Activated CD8-positive, alpha-beta T cell treated with anti-CD3 and anti-CD28 coated beads, Interleukin-2, amount 10 ng/mL, durations not matched to agents 7 days and 5 days (primary cell): ENCODE measurements at regions not wholly inside any gene's neighbourhood (a gene's known extent, or its start where the extent isn't known, plus 50 kb on each side); places are given as distances from the start of the nearest gene placed in this dataset.

Experiments
- ATAC-seq: fragments of 150-1000 bp; cut with Tn5 transposase; one replicate; pipeline ENCODE4 v1.10.0; 2021; ENCODE audit warnings: moderate library complexity
- CTCF ChIA-PET: fragments of 350-600 bp; sonication (Branson Sonifier 250); formaldehyde crosslinking; loops from one replicate; lab custom pipeline; 2021; ENCODE audit warnings: antibody characterized with exemption; lab: Charles Lee
- POLR2A ChIA-PET: fragments of 350-600 bp; sonication (Branson Sonifier 250); formaldehyde crosslinking; loops from one replicate; lab custom pipeline; 2021; ENCODE audit warnings: antibody characterized with exemption; lab: Charles Lee
- DNase-seq: peaks from one replicate; pipeline ENCODE4 v3.0.0-alpha.2; 2020
- H3K27ac Mint-ChIP-seq: one replicate; pipeline ENCODE4 v1.8.0; 2021; ENCODE audit warnings: mild to moderate bottlenecking, mixed read lengths
- H3K27me3 Mint-ChIP-seq: one replicate; pipeline ENCODE4 v1.8.0; 2021; ENCODE audit warnings: low read depth, mixed read lengths
- H3K36me3 Mint-ChIP-seq: one replicate; pipeline ENCODE4 v1.8.0; 2021; ENCODE audit warnings: low read depth, mixed read lengths
- H3K4me1 Mint-ChIP-seq: one replicate; pipeline ENCODE4 v1.8.0; 2021; ENCODE audit warnings: low read depth, mixed read lengths
- H3K4me3 Mint-ChIP-seq: one replicate; pipeline ENCODE4 v1.8.0; 2021; ENCODE audit warnings: mild to moderate bottlenecking, mixed read lengths
- H3K9me3 Mint-ChIP-seq: one replicate; pipeline ENCODE4 v1.8.0; 2022; ENCODE audit warnings: mixed read lengths; ENCODE audit not compliant: insufficient read depth

GRCh38 chr16:13568803-13569202, 351.2 kb upstream of the ERCC4 start:
- H3K9me3 Mint-ChIP-seq = peaks cover 7% of the 10 kb centered on the region
- ChIA-PET CTCF (no interaction called here), POLR2A (no interaction called here)
- no peak overlapping the region for H3K27ac Mint-ChIP-seq
- H3K27me3 Mint-ChIP-seq = no peaks in the 10 kb centered on the region
- no peak for DNase-seq
- H3K4me3 Mint-ChIP-seq = no peak overlapping the region
- H3K36me3 Mint-ChIP-seq = no peaks in the 10 kb centered on the region
- no peaks in the 10 kb centered on the region for H3K4me1 Mint-ChIP-seq
- ATAC-seq = no peak

DNA sequence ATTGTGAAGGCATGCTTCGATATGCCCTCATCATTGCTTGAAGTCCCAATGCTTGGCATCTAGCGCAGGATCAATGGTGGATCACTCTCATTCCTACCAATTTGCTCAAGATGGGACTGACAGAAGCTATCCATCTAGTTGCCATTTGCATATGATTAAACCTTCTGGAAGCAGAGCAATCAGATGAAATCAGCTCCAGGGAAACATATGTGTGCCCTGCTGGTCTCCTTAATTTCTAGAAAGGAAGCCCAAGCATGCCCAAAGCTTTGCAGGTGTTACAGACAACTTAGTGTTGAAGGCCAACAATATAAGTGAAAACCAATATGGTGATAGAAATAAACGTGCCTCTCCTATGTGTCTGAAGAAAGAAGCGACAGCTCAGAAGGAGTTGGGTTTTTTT, 350.0 kb upstream of the ERCC4 start:
- H3K27ac Mint-ChIP-seq = no peak overlapping the region
- CTCF ChIA-PET = no interaction called here
- no peak for DNase-seq
- no peak overlapping the region for H3K4me3 Mint-ChIP-seq
- no peaks in the 10 kb centered on the region for H3K4me1 Mint-ChIP-seq
- H3K27me3 Mint-ChIP-seq = no peaks in the 10 kb centered on the region
- POLR2A ChIA-PET = no interaction called here
- H3K36me3 Mint-ChIP-seq = no peaks in the 10 kb centered on the region
- no peaks in the 10 kb centered on the region for H3K9me3 Mint-ChIP-seq
- ATAC-seq = no peak

DNA sequence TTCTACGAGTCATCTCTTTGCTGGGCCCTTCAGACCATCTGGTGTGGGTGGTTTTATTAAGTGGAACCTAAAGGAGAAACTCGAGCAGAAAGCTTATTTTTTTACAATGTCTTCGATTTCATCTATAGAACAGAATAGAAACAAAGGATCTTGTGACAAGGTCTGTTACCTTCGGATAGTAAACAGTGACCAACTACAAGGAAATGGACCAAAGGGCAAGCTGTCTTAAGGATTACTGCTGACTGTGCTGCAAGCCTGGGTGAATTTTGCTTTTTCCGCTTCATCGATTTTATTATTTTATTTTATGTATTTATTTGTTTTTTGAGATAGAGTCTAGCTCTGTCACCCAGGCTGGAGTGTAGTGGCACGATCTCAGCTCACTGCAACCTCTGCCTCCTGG, 348.9 kb upstream of the ERCC4 start:
- no peaks in the 10 kb centered on the region for H3K27me3 Mint-ChIP-seq
- CTCF ChIA-PET = no interaction called here
- DNase-seq (no peak), ATAC-seq (no peak)
- POLR2A ChIA-PET = interaction anchor here (0.5 kb wide), 1 partner anchor 83 kb away, joined by 4 read pairs; no protein-coding TSS in a partner anchor
- H3K36me3 Mint-ChIP-seq = no peaks in the 10 kb centered on the region
- H3K4me3 Mint-ChIP-seq = no peak overlapping the region
- no peaks in the 10 kb centered on the region for H3K4me1 Mint-ChIP-seq
- no peak overlapping the region for H3K27ac Mint-ChIP-seq
- no peaks in the 10 kb centered on the region for H3K9me3 Mint-ChIP-seq

- H3K9me3 Mint-ChIP-seq = no peaks in the 10 kb centered on the region
- H3K27ac Mint-ChIP-seq = no peak overlapping the region
- ATAC-seq (no peak), DNase-seq (no peak)
- POLR2A ChIA-PET = no interaction called here
- no peaks in the 10 kb centered on the region for H3K4me1 Mint-ChIP-seq
- CTCF ChIA-PET = no interaction called here
- H3K4me3 Mint-ChIP-seq = no peak overlapping the region
- H3K27me3 Mint-ChIP-seq = no peaks in the 10 kb centered on the region
- H3K36me3 Mint-ChIP-seq = no peaks in the 10 kb centered on the region
Observed at GRCh38 chr16:13573903-13574302, 346.1 kb upstream of the ERCC4 start.

DNA sequence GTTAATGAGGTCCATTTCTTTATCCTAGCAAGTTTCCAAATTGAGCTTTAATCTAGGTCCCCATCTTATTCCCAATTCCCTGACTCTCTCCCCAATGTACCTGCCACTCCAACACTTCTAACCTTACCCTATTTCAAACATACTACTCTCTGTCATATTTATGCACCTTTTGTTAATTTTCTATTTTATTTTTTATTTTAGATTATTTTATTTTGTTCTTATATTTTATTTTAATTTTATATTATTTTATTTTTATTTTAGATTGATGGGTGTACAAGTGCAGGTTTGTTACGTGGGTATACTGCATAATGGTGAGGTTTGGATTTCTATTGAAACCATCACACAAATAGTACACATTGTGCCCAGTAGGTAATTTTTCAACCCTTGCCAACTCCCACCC, 333.9 kb upstream of the ERCC4 start:
- Mint-ChIP-seq H3K27ac (no peak overlapping the region), H3K27me3 (no peaks in the 10 kb centered on the region), H3K4me3 (no peak overlapping the region), H3K4me1 (no peaks in the 10 kb centered on the region), H3K36me3 (no peaks in the 10 kb centered on the region), H3K9me3 (peaks cover 6% of the 10 kb centered on the region)
- ATAC-seq (no peak), DNase-seq (no peak)
- ChIA-PET CTCF (no interaction called here), POLR2A (no interaction called here)

- DNase-seq (no peak), ATAC-seq (no peak)
- Mint-ChIP-seq H3K4me3 (no peak overlapping the region), H3K9me3 (peaks cover 6% of the 10 kb centered on the region), H3K27ac (no peak overlapping the region), H3K36me3 (no peaks in the 10 kb centered on the region), H3K4me1 (no peaks in the 10 kb centered on the region), H3K27me3 (no peaks in the 10 kb centered on the region)
- ChIA-PET POLR2A (no interaction called here), CTCF (no interaction called here)
Observed at GRCh38 chr16:13587181-13587580, 332.8 kb upstream of the ERCC4 start.

DNA sequence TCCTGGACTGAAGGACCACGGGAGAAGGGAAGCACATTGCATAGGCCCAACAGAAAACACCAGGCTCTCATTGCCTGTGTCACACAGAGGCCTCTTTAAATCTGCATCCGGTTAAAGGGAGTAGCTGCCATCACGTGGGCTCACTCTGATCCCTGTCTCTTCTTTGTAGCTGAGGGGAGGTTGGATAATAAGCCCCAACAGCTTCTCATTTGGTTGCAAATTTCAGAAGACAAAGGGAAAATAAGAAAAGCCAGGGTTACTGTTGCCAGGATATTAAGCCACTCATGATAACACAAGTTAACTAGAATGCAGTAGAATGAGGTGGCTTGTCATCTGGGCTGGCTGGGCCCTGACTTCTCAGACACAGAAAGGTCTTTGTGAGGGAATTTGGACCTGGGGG, 325.1 kb upstream of the ERCC4 start:
- ATAC-seq (no peak), DNase-seq (no peak)
- ChIA-PET CTCF (no interaction called here), POLR2A (no interaction called here)
- Mint-ChIP-seq H3K36me3 (no peaks in the 10 kb centered on the region), H3K4me3 (no peak overlapping the region), H3K4me1 (no peaks in the 10 kb centered on the region), H3K27ac (no peak overlapping the region), H3K27me3 (no peaks in the 10 kb centered on the region), H3K9me3 (no peaks in the 10 kb centered on the region)

GRCh38 chr16:13606804-13607203, 313.1 kb upstream of the ERCC4 start:
- CTCF ChIA-PET = no interaction called here
- no peak for DNase-seq
- peaks cover 7% of the 10 kb centered on the region for H3K9me3 Mint-ChIP-seq
- POLR2A ChIA-PET = no interaction called here
- H3K27ac Mint-ChIP-seq = no peak overlapping the region
- H3K4me3 Mint-ChIP-seq = no peak overlapping the region
- ATAC-seq = no peak
- H3K36me3 Mint-ChIP-seq = no peaks in the 10 kb centered on the region
- H3K27me3 Mint-ChIP-seq = no peaks in the 10 kb centered on the region
- no peaks in the 10 kb centered on the region for H3K4me1 Mint-ChIP-seq

DNA sequence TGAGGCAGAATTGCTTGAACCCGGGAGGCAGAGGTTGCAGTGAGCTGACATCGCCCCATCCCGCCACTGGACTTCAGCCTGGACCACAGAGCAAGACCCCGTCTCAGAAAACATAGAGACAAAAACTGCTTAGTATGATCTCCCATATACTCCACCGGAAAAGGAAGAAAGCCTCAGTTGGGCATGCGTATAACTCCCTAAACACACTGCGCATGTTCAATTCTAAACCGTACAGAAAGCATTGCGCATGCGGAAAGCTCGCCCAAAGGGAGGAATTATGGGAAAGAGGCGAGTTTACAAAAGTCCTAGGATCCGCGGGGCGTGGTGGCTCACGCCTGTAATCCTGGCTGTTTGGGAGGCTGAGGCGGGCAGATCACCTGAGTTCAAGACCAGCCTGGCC, 312.7 kb upstream of the ERCC4 start:
- POLR2A ChIA-PET = no interaction called here
- no peaks in the 10 kb centered on the region for H3K4me1 Mint-ChIP-seq
- H3K4me3 Mint-ChIP-seq = no peak overlapping the region
- no peak for DNase-seq
- H3K36me3 Mint-ChIP-seq = no peaks in the 10 kb centered on the region
- CTCF ChIA-PET = no interaction called here
- H3K27me3 Mint-ChIP-seq = no peaks in the 10 kb centered on the region
- peaks cover 7% of the 10 kb centered on the region for H3K9me3 Mint-ChIP-seq
- H3K27ac Mint-ChIP-seq = no peak overlapping the region
- ATAC-seq = no peak

DNA sequence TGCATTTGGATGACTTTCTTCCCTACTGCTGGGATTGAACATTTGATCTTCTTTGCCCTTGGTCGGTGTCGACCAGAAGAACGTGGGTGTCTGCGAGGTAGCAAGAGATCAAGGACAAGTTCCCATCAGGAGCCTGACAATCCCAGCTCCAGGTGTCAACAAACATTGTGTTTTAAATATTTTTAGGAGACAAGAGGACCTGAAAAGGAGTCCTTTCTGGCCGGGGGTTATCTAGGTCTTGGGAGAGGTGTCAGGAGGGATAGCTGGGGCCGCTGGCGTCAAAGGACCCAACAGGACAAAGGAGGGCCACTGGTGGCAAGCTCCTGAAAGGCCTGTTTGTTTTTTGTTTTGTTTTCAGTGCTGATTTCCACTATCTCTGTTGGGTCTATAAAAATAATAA, 308.4 kb upstream of the ERCC4 start:
- ATAC-seq (no peak), DNase-seq (no peak)
- Mint-ChIP-seq H3K36me3 (no peaks in the 10 kb centered on the region), H3K4me1 (no peaks in the 10 kb centered on the region), H3K27me3 (no peaks in the 10 kb centered on the region), H3K4me3 (no peak overlapping the region), H3K9me3 (peaks cover 7% of the 10 kb centered on the region), H3K27ac (no peak overlapping the region)
- ChIA-PET POLR2A (no interaction called here), CTCF (no interaction called here)

- H3K4me3 Mint-ChIP-seq = no peak overlapping the region
- no peak for ATAC-seq
Observed at GRCh38 chr16:13612623-13613022, 307.3 kb upstream of the ERCC4 start.

GRCh38 chr16:13613165-13613564, 306.8 kb upstream of the ERCC4 start:
- Mint-ChIP-seq H3K27me3 (no peaks in the 10 kb centered on the region), H3K4me1 (no peaks in the 10 kb centered on the region), H3K36me3 (no peaks in the 10 kb centered on the region), H3K4me3 (no peak overlapping the region), H3K27ac (no peak overlapping the region), H3K9me3 (peaks cover 6% of the 10 kb centered on the region)
- no peak for ATAC-seq
- CTCF ChIA-PET = no interaction called here
- POLR2A ChIA-PET = no interaction called here
- DNase-seq = no peak

More at GRCh38 chr16:13612623-13613022, 307.3 kb upstream of the ERCC4 start:
- Mint-ChIP-seq H3K27me3 (no peaks in the 10 kb centered on the region), H3K27ac (no peak overlapping the region), H3K36me3 (no peaks in the 10 kb centered on the region), H3K4me1 (no peaks in the 10 kb centered on the region), H3K9me3 (peaks cover 7% of the 10 kb centered on the region)
- DNase-seq = no peak
- CTCF ChIA-PET = no interaction called here
- POLR2A ChIA-PET = no interaction called here

GRCh38 chr16:13621639-13622038, 298.3 kb upstream of the ERCC4 start:
- H3K9me3 Mint-ChIP-seq = no peaks in the 10 kb centered on the region
- no peaks in the 10 kb centered on the region for H3K27me3 Mint-ChIP-seq
- H3K36me3 Mint-ChIP-seq = no peaks in the 10 kb centered on the region
- no peak overlapping the region for H3K4me3 Mint-ChIP-seq
- DNase-seq = no peak
- no peak for ATAC-seq
- ChIA-PET POLR2A (no interaction called here), CTCF (no interaction called here)
- no peak overlapping the region for H3K27ac Mint-ChIP-seq
- no peaks in the 10 kb centered on the region for H3K4me1 Mint-ChIP-seq
